ENCODE measurements at regions not wholly inside any gene's neighbourhood (a gene's known extent, or its start where the extent isn't known, plus 50 kb on each side); places are given as distances from the start of the nearest gene placed in this dataset.

DNA sequence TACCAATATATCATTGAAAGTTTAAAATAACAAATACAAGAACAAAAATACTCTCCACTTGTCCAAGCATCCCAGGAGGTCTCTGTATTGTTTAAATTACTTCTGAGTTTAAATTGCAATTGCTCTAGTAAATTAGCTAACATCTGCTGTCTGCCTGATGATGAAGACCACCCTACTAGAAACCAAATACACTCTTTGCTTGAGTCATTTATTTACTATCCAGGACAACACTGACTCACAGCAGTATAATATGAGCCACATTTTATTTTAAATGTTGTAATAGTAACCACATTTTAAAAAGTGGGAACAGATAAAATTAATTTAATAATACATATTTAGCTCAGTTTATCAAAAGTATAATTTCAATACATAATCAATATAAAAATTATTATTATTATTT is 62.9 kb upstream of the EEA1 start:
- Mint-ChIP-seq H3K4me1 (ENCODE audit: unreplicated experiment) (peaks cover 8% of the 10 kb centered on the region), H3K4me3 (ENCODE audit: unreplicated experiment) (no peak overlapping the region), H3K27ac (ENCODE audit: unreplicated experiment) (no peak overlapping the region), H3K27me3 (ENCODE audit: unreplicated experiment) (peaks cover 2% of the 10 kb centered on the region), H3K36me3 (ENCODE audit: low read depth, unreplicated experiment) (no peaks in the 10 kb centered on the region), H3K9me3 (ENCODE audit: unreplicated experiment) (no peaks in the 10 kb centered on the region)
- no peak for TF ChIP-seq CTCF (IDR thresholded peaks at IDR 0.05; ENCODE audit: unreplicated experiment)
- no peak for DNase-seq (ENCODE audit: low spot score)

DNA sequence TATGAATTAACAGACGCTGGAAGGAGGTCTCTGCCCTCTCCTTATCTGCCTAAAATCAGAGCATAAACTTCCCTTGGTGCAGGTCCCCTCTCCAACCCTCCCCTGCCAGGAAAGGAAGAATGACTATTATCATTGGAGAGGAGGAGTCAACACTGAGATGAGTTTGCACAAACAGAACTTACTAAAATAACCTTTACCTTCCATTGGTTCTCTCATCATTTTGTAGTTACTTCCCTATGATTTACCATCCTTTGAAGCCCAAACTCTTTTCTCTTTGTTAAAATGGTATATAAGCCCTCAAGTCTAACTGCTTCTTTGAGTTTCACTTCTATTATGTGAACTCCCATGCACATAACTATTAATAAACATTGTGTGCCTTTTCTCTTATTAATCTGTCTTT is 64.2 kb upstream of the EEA1 start:
- Mint-ChIP-seq H3K4me1 (ENCODE audit: unreplicated experiment) (no peaks in the 10 kb centered on the region), H3K27ac (ENCODE audit: unreplicated experiment) (no peak overlapping the region), H3K27me3 (ENCODE audit: unreplicated experiment) (peaks cover 2% of the 10 kb centered on the region), H3K4me3 (ENCODE audit: unreplicated experiment) (no peak overlapping the region), H3K9me3 (ENCODE audit: unreplicated experiment) (no peaks in the 10 kb centered on the region), H3K36me3 (ENCODE audit: low read depth, unreplicated experiment) (no peaks in the 10 kb centered on the region)
- TF ChIP-seq CTCF (IDR thresholded peaks at IDR 0.05; ENCODE audit: unreplicated experiment), result no peak
- no peak for DNase-seq (ENCODE audit: low spot score)

DNA sequence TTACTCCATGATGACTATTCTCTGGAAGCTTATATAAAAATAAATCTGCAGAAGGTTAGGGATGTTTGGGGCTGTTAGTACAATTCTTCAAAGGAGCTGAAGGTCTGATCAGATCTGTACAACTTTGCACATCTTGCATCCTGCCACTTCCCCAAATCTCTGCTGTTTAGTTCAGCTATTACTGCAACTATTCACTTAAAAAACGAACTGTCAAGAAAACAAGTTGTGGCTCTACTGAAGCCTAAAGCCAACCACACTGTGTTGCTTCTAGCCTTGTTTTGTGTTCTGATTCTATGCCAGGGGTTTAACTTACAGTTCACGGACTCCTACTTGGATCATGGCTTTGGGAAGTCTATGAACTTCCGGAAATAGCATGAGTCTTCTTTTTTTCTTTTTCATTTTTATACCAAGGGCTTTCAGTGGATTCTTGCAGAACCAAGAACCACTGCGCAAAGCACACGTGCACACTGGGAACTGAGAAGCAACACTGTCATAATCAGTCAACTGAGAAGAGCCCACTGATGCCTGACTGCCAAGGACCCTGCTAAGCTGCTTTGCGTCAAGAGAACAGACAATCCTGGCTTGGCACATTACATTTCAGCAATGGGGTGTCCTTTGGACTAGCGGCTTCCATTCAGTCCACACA is 66.3 kb upstream of the EEA1 start:
- H3K36me3 Mint-ChIP-seq (ENCODE audit: low read depth, unreplicated experiment), result no peaks in the 10 kb centered on the region
- H3K4me3 Mint-ChIP-seq (ENCODE audit: unreplicated experiment), result no peak overlapping the region
- H3K9me3 Mint-ChIP-seq (ENCODE audit: unreplicated experiment), result no peaks in the 10 kb centered on the region
- H3K4me1 Mint-ChIP-seq (ENCODE audit: unreplicated experiment), result peaks cover 3% of the 10 kb centered on the region
- TF ChIP-seq CTCF (IDR thresholded peaks at IDR 0.05; ENCODE audit: unreplicated experiment), result no peak
- DNase-seq (ENCODE audit: low spot score), result no peak
- peaks cover 2% of the 10 kb centered on the region for H3K27me3 Mint-ChIP-seq (ENCODE audit: unreplicated experiment)
- no peak overlapping the region for H3K27ac Mint-ChIP-seq (ENCODE audit: unreplicated experiment)

DNA sequence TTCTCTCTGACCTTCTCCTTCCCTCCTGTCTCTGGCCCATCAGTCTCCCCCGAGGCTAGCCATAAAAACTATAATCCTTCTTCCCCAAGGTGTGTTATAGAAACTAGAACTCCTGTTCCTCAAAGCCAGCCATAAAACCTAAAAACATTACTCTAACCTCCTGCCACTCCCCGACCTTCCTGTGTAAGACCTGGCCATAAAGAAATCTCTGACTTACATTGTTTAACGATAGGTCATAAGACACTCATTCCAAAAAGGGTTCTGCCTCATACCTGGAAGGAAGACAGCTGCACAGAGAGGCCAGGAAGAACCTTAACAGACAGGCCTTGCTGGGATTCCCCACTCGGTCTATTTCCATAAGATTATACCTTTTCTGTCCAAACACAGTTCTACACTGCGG is 70.9 kb upstream of the EEA1 start:
- H3K4me3 Mint-ChIP-seq (ENCODE audit: unreplicated experiment), result no peak overlapping the region
- TF ChIP-seq CTCF (IDR thresholded peaks at IDR 0.05; ENCODE audit: unreplicated experiment), result no peak
- no peak for DNase-seq (ENCODE audit: low spot score)
- no peak overlapping the region for H3K27ac Mint-ChIP-seq (ENCODE audit: unreplicated experiment)
- no peaks in the 10 kb centered on the region for H3K36me3 Mint-ChIP-seq (ENCODE audit: low read depth, unreplicated experiment)
- H3K9me3 Mint-ChIP-seq (ENCODE audit: unreplicated experiment), result no peaks in the 10 kb centered on the region
- peaks cover 3% of the 10 kb centered on the region for H3K4me1 Mint-ChIP-seq (ENCODE audit: unreplicated experiment)
- H3K27me3 Mint-ChIP-seq (ENCODE audit: unreplicated experiment), result no peaks in the 10 kb centered on the region

GRCh38 chr12:93001407-93001806 is 72.3 kb upstream of the EEA1 start:
- TF ChIP-seq CTCF (IDR thresholded peaks at IDR 0.05; ENCODE audit: unreplicated experiment), result no peak
- Mint-ChIP-seq H3K27ac (ENCODE audit: unreplicated experiment) (no peak overlapping the region), H3K27me3 (ENCODE audit: unreplicated experiment) (no peaks in the 10 kb centered on the region), H3K4me1 (ENCODE audit: unreplicated experiment) (peaks cover 3% of the 10 kb centered on the region), H3K36me3 (ENCODE audit: low read depth, unreplicated experiment) (no peaks in the 10 kb centered on the region), H3K4me3 (ENCODE audit: unreplicated experiment) (no peak overlapping the region), H3K9me3 (ENCODE audit: unreplicated experiment) (no peaks in the 10 kb centered on the region)
- no peak for DNase-seq (ENCODE audit: low spot score)

Measured in endothelial cell (in vitro differentiated cells).